Duodenal mucosa (tissue), 2 donors: ENCODE measurements at regions not wholly inside any gene's neighbourhood (a gene's known extent, or its start where the extent isn't known, plus 50 kb on each side); places are given as distances from the start of the nearest gene placed in this dataset.
"Not testable (repeated sequence)": the region's sequence is repeated elsewhere in the genome, so short reads cannot be mapped to it uniquely, and the experiment has no call there.

Experiments used
- H3K27ac ChIP-seq: one replicate; pipeline ENCODE4 v1.7.0; 2013; ENCODE audit warnings: low read depth, low read length
- H3K27me3 ChIP-seq, 2 donors: one replicate each; pipeline ENCODE4 v1.7.0; 2013; ENCODE audit warnings: low read length in 2 of 2, control low read depth in 1 of 2; ENCODE audit not compliant: insufficient read depth in 2 of 2, control insufficient read depth in 1 of 2
- H3K36me3 ChIP-seq, 2 donors: one replicate each; pipeline ENCODE4 v1.7.0; 2013; ENCODE audit warnings: low read length in 2 of 2, control low read depth in 1 of 2; ENCODE audit not compliant: insufficient read depth in 2 of 2, control insufficient read depth in 1 of 2
- H3K4me1 ChIP-seq, 2 donors: one replicate each; pipeline ENCODE4 v1.7.0; 2013; ENCODE audit warnings: low read length in 2 of 2, control low read depth in 1 of 2; ENCODE audit not compliant: insufficient read depth in 2 of 2, control insufficient read depth in 1 of 2
- H3K4me3 ChIP-seq, 2 donors: one replicate each; pipeline ENCODE4 v1.7.0; 2013; ENCODE audit warnings: low read length in 2 of 2, low read depth in 1 of 2
- H3K9ac ChIP-seq, 2 donors: one replicate each; pipeline ENCODE4 v1.7.0; 2013; ENCODE audit warnings: low read length in 2 of 2, low read depth in 1 of 2
- H3K9me3 ChIP-seq, 2 donors: one replicate each; pipeline ENCODE4 v1.7.0; 2013; ENCODE audit warnings: low read length in 2 of 2, control low read depth in 1 of 2; ENCODE audit not compliant: control insufficient read depth in 1 of 2

GRCh38 chr4:33914386-33914785 is 2329.9 kb downstream of the ARAP2 start:
- Histone ChIP-seq H3K36me3 (no peaks in the 10 kb centered on the region), H3K9ac (no peak overlapping the region), H3K27me3 (no peaks in the 10 kb centered on the region), H3K4me1 (no peaks in the 10 kb centered on the region), H3K27ac (no peak overlapping the region), H3K9me3 (peaks cover 0 to 4% of the 10 kb centered on the region in 2 donors), H3K4me3 (no peak overlapping the region)

GRCh38 chr4:33923469-33923868 is 2320.8 kb downstream of the ARAP2 start:
- Histone ChIP-seq H3K36me3 (no peaks in the 10 kb centered on the region), H3K4me1 (no peaks in the 10 kb centered on the region), H3K9me3 (peaks cover 0 to 8% of the 10 kb centered on the region in 2 donors)

GRCh38 chr4:33924239-33924638 is 2320.1 kb downstream of the ARAP2 start:
- Histone ChIP-seq H3K27me3 (no peaks in the 10 kb centered on the region), H3K4me3 (no peak overlapping the region), H3K9ac (no peak overlapping the region), H3K9me3 (peaks cover 0 to 8% of the 10 kb centered on the region in 2 donors), H3K36me3 (no peaks in the 10 kb centered on the region), H3K27ac (no peak overlapping the region), H3K4me1 (no peaks in the 10 kb centered on the region)

More at GRCh38 chr4:33923469-33923868, 2320.8 kb downstream of the ARAP2 start:
- Histone ChIP-seq H3K27me3 (no peaks in the 10 kb centered on the region), H3K27ac (no peak overlapping the region), H3K4me3 (no peak overlapping the region), H3K9ac (no peak overlapping the region)

- peaks cover 0 to 8% of the 10 kb centered on the region in 2 donors for H3K9me3 ChIP-seq
- H3K27ac ChIP-seq = no peak overlapping the region
- H3K36me3 ChIP-seq = no peaks in the 10 kb centered on the region
- H3K4me1 ChIP-seq = no peaks in the 10 kb centered on the region
- no peak overlapping the region for H3K9ac ChIP-seq
- no peaks in the 10 kb centered on the region for H3K27me3 ChIP-seq
- H3K4me3 ChIP-seq = no peak overlapping the region
These were observed 2319.5 kb downstream of the ARAP2 start for GRCh38 chr4:33924811-33925210.

- Histone ChIP-seq H3K27ac (no peak overlapping the region), H3K9ac (no peak overlapping the region), H3K4me1 (no peaks in the 10 kb centered on the region), H3K4me3 (no peak overlapping the region), H3K9me3 (no peaks in the 10 kb centered on the region), H3K36me3 (no peaks in the 10 kb centered on the region), H3K27me3 (no peaks in the 10 kb centered on the region)
These were observed 2313.8 kb downstream of the ARAP2 start for GRCh38 chr4:33930497-33930896.

GRCh38 chr4:33931026-33931425 is 2313.3 kb downstream of the ARAP2 start:
- no peak overlapping the region for H3K4me3 ChIP-seq
- no peaks in the 10 kb centered on the region for H3K27me3 ChIP-seq
- no peaks in the 10 kb centered on the region for H3K4me1 ChIP-seq
- no peak overlapping the region for H3K27ac ChIP-seq
- no peaks in the 10 kb centered on the region for H3K9me3 ChIP-seq
- no peak overlapping the region for H3K9ac ChIP-seq
- H3K36me3 ChIP-seq = no peaks in the 10 kb centered on the region

GRCh38 chr4:33940281-33940680 is 2304.0 kb downstream of the ARAP2 start:
- no peaks in the 10 kb centered on the region for H3K36me3 ChIP-seq
- no peaks in the 10 kb centered on the region for H3K4me1 ChIP-seq
- H3K9me3 ChIP-seq = peaks cover 0 to 2% of the 10 kb centered on the region in 2 donors
- H3K27me3 ChIP-seq = no peaks in the 10 kb centered on the region
- H3K9ac ChIP-seq = no peak overlapping the region
- no peak overlapping the region for H3K4me3 ChIP-seq
- H3K27ac ChIP-seq = no peak overlapping the region

- Histone ChIP-seq H3K36me3 (no peaks in the 10 kb centered on the region), H3K27me3 (no peaks in the 10 kb centered on the region), H3K4me1 (no peaks in the 10 kb centered on the region), H3K9me3 (peaks cover 0 to 2% of the 10 kb centered on the region in 2 donors), H3K4me3 (no peak overlapping the region), H3K27ac (no peak overlapping the region), H3K9ac (no peak overlapping the region)
These were observed 2302.5 kb downstream of the ARAP2 start for GRCh38 chr4:33941854-33942253.

GRCh38 chr4:33948921-33949320 is 2295.4 kb downstream of the ARAP2 start:
- Histone ChIP-seq H3K4me1 (no peaks in the 10 kb centered on the region), H3K36me3 (no peaks in the 10 kb centered on the region), H3K4me3 (no peak overlapping the region), H3K27me3 (no peaks in the 10 kb centered on the region), H3K9me3 (peaks cover 0 to 2% of the 10 kb centered on the region in 2 donors), H3K27ac (no peak overlapping the region), H3K9ac (no peak overlapping the region)

GRCh38 chr4:33953848-33954247 is 2290.5 kb downstream of the ARAP2 start:
- not testable (repeated sequence) for H3K36me3 ChIP-seq, H3K27ac ChIP-seq, H3K9ac ChIP-seq, H3K4me1 ChIP-seq, H3K27me3 ChIP-seq, H3K4me3 ChIP-seq
- H3K9me3 ChIP-seq = peaks cover 0 to 13% of the 10 kb centered on the region in 2 donors

- H3K4me1 ChIP-seq = no peaks in the 10 kb centered on the region
- H3K9me3 ChIP-seq = peaks cover 0 to 13% of the 10 kb centered on the region in 2 donors
- H3K9ac ChIP-seq = no peak overlapping the region
- H3K27ac ChIP-seq = no peak overlapping the region
- H3K27me3 ChIP-seq = no peaks in the 10 kb centered on the region
- no peak overlapping the region for H3K4me3 ChIP-seq
- H3K36me3 ChIP-seq = no peaks in the 10 kb centered on the region
These were observed 2289.6 kb downstream of the ARAP2 start for GRCh38 chr4:33954759-33955158.
